ENCODE measurements at regions not wholly inside any gene's neighbourhood (a gene's known extent, or its start where the extent isn't known, plus 50 kb on each side); places are given as distances from the start of the nearest gene placed in this dataset.

GRCh38 chr2:59303272-59303671, 1062.1 kb upstream of the FANCL start:
- TF ChIP-seq CTCF (IDR thresholded peaks at IDR 0.05; ENCODE audit: borderline replicate concordance, extremely low read depth, low read length, poor library complexity, severe bottlenecking) (no peak), EZH2 (IDR thresholded peaks at IDR 0.05; ENCODE audit: borderline replicate concordance, low read depth, low read length, severe bottlenecking) (no peak)
